Retinal pigment epithelial cell (primary cell): ENCODE measurements at regions not wholly inside any gene's neighbourhood (a gene's known extent, or its start where the extent isn't known, plus 50 kb on each side); places are given as distances from the start of the nearest gene placed in this dataset.

ENCODE experiments used
- DNase-seq: peaks from one replicate; pipeline ENCODE4 v3.0.0-alpha.2; 2010; ENCODE audit warnings: low read depth
- H3K4me3 ChIP-seq: 2 replicates; pipeline ENCODE4 v1.5.1; 2011; ENCODE audit warnings: mild to moderate bottlenecking, low read length, control low read depth, moderate library complexity
- TF ChIP-seq, protein P1 (sequence below): conservative IDR thresholded peaks from 2 replicates; pipeline ENCODE4 v1.5.1; 2011; ENCODE audit warnings: low read depth, low read length, control low read depth, inconsistent platforms

DNA sequence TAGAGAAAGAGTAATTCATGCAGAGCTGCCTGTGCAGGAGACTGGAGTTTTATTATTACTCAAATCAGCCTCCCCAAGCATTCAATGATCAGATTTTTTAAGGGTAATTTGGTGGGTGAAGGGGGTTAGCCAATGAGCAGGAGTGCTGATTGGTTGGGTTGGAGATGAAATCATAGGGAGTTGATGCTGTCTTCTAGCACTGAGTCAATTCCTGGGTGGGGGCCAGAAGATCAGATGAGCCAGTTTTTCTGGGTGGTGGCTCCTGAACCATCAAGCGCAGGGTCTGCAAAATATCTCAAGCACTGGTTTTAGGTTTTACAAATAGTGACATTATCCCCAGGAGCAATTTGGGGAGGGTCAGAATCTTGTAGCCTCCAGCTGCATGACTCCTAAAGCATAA is 312.8 kb upstream of the THSD7B start:
- H3K4me3 ChIP-seq, result no peak overlapping the region
- TF ChIP-seq, protein P1, sequence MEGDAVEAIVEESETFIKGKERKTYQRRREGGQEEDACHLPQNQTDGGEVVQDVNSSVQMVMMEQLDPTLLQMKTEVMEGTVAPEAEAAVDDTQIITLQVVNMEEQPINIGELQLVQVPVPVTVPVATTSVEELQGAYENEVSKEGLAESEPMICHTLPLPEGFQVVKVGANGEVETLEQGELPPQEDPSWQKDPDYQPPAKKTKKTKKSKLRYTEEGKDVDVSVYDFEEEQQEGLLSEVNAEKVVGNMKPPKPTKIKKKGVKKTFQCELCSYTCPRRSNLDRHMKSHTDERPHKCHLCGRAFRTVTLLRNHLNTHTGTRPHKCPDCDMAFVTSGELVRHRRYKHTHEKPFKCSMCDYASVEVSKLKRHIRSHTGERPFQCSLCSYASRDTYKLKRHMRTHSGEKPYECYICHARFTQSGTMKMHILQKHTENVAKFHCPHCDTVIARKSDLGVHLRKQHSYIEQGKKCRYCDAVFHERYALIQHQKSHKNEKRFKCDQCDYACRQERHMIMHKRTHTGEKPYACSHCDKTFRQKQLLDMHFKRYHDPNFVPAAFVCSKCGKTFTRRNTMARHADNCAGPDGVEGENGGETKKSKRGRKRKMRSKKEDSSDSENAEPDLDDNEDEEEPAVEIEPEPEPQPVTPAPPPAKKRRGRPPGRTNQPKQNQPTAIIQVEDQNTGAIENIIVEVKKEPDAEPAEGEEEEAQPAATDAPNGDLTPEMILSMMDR, result no peak
- no peak for DNase-seq

DNA sequence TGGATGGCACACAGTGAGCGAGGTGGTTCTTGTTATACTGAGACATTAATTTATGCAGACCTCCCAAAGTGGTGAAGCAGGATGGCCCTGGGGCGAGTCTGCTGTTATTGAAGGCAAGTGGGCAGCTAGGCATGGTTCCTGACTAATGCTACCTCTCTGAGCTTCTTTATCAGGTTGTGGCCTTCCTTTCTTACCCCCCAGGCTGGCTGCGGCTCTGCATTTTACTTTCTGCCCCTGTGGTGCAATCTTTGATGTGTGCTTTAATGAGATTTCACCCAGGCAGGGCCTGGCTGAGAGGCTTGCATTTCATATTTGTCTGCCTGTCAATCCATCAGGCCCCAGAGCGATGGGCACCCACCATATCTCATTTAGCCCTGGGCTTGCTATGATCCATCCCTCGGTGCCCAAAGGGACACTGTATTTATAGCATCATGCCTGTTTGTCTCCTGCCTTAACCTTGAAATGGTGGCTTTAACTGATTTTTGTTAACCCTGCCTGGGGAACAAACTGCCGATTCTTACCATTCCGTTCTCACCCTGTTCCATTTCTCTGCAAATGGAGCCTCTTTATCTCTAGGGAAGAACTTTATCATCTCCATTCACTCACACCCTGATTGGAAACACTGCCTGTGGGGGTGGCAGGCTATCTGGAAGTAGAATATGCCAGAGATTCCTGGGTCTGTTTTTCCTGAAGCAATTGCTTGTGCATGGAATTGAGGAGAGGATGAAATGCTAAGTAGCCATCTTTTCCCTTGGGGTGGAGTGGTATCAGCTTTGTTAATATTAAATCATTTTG is 316.2 kb upstream of the THSD7B start:
- no peak for DNase-seq
- TF ChIP-seq, protein P1, result no peak
- H3K4me3 ChIP-seq, result no peak overlapping the region

DNA sequence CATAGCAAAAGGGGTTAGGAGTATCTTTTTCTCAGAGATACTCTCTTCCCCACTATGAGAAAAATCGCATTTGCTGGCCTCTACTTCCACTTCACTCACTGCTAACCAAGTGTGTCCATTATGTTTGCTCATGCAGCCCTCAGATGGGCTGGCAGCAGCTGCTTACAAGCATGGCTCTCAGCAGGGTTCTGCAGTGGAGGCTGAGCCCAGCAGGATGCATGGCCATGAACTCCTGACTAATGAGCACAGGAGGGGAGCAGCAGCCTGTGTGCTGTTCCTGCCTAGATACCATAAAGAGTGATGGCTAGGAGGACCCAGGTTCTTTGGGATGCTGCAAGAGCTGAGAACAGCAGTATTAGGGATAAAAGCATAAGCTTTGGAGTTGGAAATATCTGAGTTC is 316.9 kb upstream of the THSD7B start:
- no peak overlapping the region for H3K4me3 ChIP-seq
- TF ChIP-seq, protein P1, result no peak
- DNase-seq, result no peak

DNA sequence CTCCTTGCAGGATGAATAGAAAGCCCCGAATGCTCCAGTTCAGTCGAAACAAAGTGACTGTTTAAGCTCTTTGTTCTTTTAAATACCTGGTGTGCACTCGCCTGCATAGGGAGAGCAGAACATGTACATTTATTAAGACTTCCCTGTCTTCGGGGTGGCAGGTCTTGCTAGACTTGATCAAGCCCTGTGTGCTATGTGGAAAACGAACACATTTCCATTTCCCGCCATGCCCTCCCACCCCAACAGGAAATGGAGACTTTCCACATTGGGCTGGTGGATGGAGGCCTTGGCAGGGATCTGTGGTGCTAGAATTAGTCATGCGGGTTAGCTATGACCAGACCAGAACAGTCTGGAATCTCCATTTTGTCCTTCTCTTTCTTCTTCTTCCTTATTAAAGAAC is 321.0 kb upstream of the THSD7B start:
- DNase-seq, result no peak
- H3K4me3 ChIP-seq, result no peak overlapping the region
- TF ChIP-seq, protein P1, result no peak

DNA sequence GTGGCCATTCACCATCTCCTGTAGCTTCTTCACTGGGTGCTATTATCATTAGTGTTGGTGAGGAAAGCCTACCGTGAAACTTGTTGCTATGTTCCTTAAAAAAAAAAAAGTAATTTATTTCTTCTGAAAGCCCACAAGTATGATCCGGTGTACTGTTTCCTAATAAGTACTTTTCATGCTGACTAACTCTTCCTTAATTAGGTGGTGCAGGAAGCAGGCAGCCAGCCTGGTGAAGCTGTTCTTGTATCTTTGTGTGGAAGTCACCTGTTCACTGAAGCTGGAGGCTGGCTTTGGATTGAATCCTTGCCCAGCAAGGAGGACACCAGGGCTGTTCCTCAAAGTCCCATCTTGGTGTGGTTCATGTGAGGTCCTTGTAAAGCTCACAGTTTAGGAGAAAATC is 321.7 kb upstream of the THSD7B start:
- no peak for DNase-seq
- TF ChIP-seq, protein P1, result no peak
- H3K4me3 ChIP-seq, result no peak overlapping the region

DNA sequence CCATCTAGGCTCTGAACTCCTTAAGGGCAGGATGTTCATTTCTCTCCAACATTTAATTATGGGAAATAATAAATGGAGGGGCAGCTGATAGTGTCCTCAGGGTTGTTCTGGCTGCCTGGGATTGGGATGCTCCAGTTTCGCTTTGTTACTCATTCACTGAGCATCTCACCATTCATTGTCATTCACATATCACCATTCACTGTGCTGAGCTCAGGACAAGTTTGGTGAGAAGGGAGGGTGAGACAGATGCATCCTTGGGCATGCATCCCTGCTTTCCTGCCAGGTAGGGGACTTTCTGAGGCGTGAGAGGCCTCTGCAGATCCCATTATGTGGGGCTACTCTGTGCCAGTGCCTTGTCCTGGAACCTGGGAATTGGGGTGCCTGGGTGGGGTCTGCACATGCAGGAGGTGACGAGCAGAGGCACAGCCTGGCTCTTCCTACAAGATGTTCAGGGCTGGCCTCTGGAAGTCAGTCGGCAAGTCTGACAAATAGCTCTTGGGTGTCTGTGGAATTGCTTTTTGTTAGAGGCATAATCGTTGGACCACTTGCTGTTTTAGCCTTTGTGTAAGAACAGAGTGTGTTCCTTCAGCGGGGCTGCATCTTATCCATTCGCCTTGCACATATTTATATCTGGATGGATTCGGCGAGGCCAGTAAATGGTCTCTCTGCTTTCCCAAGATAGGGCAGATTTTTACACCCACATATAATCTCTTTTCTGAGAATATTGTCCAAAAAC is 323.2 kb upstream of the THSD7B start:
- DNase-seq, result no peak
- TF ChIP-seq, protein P1, result no peak
- H3K4me3 ChIP-seq, result no peak overlapping the region
